HEK293 (cell line): ENCODE measurements at regions not wholly inside any gene's neighbourhood (a gene's known extent, or its start where the extent isn't known, plus 50 kb on each side); places are given as distances from the start of the nearest gene placed in this dataset.

ENCODE experiments used
- ZEB2 ChIP-seq: fragments of 450-650 bp; formaldehyde crosslinking; IDR thresholded peaks from 2 replicates; pipeline ENCODE4 v1.5.1; 2016; ENCODE audit warnings: missing biosample characterization, missing genetic modification characterization
- TF ChIP-seq, protein P1 (sequence below): fragments of 450-650 bp; formaldehyde crosslinking; IDR thresholded peaks from 2 replicates; pipeline ENCODE4 v1.5.1; 2016; ENCODE audit warnings: missing biosample characterization, missing genetic modification characterization, low read depth
- TF ChIP-seq, protein P2 (sequence below): fragments of 450-650 bp; formaldehyde crosslinking; IDR thresholded peaks from 2 replicates; pipeline ENCODE4 v1.5.1; 2016; ENCODE audit warnings: missing biosample characterization, missing genetic modification characterization, borderline replicate concordance

DNA sequence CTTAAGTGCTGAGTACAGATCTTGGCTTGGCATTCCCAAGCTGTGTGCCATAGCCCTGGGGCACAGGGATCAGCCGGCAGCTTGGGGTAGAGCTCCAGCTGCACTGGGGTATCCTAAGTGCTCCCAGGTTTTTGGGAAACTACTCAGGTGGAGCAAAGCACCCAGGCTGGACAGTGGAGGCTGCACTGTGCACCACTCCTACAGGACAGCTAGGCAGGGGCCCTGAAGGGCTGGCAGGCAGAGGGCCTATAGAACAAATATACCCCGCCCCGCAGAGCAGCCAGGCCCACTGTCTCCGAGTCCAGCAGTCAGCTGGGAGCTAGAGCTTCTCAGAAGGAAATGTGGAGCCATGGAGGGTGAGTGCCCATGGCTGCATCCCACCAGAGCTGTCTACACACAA, 691.7 kb upstream of the ADGRL2 start:
- TF ChIP-seq, protein P1, sequence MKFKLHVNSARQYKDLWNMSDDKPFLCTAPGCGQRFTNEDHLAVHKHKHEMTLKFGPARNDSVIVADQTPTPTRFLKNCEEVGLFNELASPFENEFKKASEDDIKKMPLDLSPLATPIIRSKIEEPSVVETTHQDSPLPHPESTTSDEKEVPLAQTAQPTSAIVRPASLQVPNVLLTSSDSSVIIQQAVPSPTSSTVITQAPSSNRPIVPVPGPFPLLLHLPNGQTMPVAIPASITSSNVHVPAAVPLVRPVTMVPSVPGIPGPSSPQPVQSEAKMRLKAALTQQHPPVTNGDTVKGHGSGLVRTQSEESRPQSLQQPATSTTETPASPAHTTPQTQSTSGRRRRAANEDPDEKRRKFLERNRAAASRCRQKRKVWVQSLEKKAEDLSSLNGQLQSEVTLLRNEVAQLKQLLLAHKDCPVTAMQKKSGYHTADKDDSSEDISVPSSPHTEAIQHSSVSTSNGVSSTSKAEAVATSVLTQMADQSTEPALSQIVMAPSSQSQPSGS (tag by site-specific recombination) = no peak
- TF ChIP-seq, protein P2, sequence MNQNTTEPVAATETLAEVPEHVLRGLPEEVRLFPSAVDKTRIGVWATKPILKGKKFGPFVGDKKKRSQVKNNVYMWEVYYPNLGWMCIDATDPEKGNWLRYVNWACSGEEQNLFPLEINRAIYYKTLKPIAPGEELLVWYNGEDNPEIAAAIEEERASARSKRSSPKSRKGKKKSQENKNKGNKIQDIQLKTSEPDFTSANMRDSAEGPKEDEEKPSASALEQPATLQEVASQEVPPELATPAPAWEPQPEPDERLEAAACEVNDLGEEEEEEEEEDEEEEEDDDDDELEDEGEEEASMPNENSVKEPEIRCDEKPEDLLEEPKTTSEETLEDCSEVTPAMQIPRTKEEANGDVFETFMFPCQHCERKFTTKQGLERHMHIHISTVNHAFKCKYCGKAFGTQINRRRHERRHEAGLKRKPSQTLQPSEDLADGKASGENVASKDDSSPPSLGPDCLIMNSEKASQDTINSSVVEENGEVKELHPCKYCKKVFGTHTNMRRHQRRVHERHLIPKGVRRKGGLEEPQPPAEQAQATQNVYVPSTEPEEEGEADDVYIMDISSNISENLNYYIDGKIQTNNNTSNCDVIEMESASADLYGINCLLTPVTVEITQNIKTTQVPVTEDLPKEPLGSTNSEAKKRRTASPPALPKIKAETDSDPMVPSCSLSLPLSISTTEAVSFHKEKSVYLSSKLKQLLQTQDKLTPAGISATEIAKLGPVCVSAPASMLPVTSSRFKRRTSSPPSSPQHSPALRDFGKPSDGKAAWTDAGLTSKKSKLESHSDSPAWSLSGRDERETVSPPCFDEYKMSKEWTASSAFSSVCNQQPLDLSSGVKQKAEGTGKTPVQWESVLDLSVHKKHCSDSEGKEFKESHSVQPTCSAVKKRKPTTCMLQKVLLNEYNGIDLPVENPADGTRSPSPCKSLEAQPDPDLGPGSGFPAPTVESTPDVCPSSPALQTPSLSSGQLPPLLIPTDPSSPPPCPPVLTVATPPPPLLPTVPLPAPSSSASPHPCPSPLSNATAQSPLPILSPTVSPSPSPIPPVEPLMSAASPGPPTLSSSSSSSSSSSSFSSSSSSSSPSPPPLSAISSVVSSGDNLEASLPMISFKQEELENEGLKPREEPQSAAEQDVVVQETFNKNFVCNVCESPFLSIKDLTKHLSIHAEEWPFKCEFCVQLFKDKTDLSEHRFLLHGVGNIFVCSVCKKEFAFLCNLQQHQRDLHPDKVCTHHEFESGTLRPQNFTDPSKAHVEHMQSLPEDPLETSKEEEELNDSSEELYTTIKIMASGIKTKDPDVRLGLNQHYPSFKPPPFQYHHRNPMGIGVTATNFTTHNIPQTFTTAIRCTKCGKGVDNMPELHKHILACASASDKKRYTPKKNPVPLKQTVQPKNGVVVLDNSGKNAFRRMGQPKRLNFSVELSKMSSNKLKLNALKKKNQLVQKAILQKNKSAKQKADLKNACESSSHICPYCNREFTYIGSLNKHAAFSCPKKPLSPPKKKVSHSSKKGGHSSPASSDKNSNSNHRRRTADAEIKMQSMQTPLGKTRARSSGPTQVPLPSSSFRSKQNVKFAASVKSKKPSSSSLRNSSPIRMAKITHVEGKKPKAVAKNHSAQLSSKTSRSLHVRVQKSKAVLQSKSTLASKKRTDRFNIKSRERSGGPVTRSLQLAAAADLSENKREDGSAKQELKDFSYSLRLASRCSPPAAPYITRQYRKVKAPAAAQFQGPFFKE (tag by site-specific recombination) = no peak
- TF ChIP-seq ZEB2 = no peak
